SK-N-SH (cell line): ENCODE measurements at regions not wholly inside any gene's neighbourhood (a gene's known extent, or its start where the extent isn't known, plus 50 kb on each side); places are given as distances from the start of the nearest gene placed in this dataset.

ENCODE experiments used
- CTCF ChIA-PET: fragments of 300-600, 350-600 bp; formaldehyde crosslinking; extraction: SDS; loops from one replicate; lab custom pipeline; 2021; lab: Yijun Ruan, JAX
- POLR2A ChIA-PET: fragments of 350-600 bp; sonication (Branson Sonifier 250); formaldehyde crosslinking; extraction: SDS; loops from one replicate; lab custom pipeline; 2020; ENCODE audit warnings: antibody characterized with exemption, inconsistent platforms; lab: Yijun Ruan, JAX
- DNase-seq: peaks from one replicate; pipeline ENCODE4 v3.0.0; 2012
- H2AFZ ChIP-seq: fragments of 200-600 bp; sonication (generic); 2 replicates; pipeline ENCODE4 v1.8.1; 2016; ENCODE audit warnings: antibody characterized with exemption, mild to moderate bottlenecking, low read depth
- H3F3A ChIP-seq: fragments of 200-600 bp; sonication (generic); replicated peaks from 2 replicates; pipeline ENCODE3; 2016; ENCODE audit warnings: antibody characterized with exemption, mild to moderate bottlenecking; ENCODE audit not compliant: insufficient read depth
- H3K27ac ChIP-seq, 2 experiments: fragments of 200-500 bp in 1 of 2; fragments of 200-600 bp in 1 of 2; sonication (Bioruptor generic) in 1 of 2; sonication (generic), shearing (Covaris generic) in 1 of 2; 2 replicates each; pipeline versions ENCODE4 v1.5.1 to v1.6.1; 2014 to 2016; ENCODE audit warnings: low read depth in 2 of 2, inconsistent platforms in 1 of 2, low read length in 1 of 2, mild to moderate bottlenecking in 1 of 2, mixed read lengths in 1 of 2
- H3K27me3 ChIP-seq: fragments of 200-600 bp; sonication (generic), shearing (Covaris generic); 2 replicates; pipeline ENCODE4 v1.6.1; 2016; ENCODE audit warnings: mixed run types; ENCODE audit not compliant: insufficient read depth
- H3K36me3 ChIP-seq, 2 experiments: fragments of 200-500 bp in 1 of 2; fragments of 200-600 bp in 1 of 2; sonication (Bioruptor generic) in 1 of 2; sonication (generic) in 1 of 2; replicated peaks in 1 of 2; 2 replicates each; pipeline versions ENCODE3 to v1.5.1; 2014 to 2016; ENCODE audit warnings: low read length in 1 of 2, mild to moderate bottlenecking in 1 of 2; ENCODE audit not compliant: insufficient read depth in 2 of 2, control insufficient read depth in 1 of 2
- H3K4me1 ChIP-seq, 2 experiments: fragments of 200-500 bp in 1 of 2; fragments of 200-600 bp in 1 of 2; sonication (Bioruptor generic) in 1 of 2; sonication (generic), shearing (Covaris generic) in 1 of 2; 2 replicates each; pipeline versions ENCODE4 v1.5.1 to v1.6.1; 2014 to 2016; ENCODE audit warnings: low read depth in 1 of 2, low read length in 1 of 2, mixed run types in 1 of 2; ENCODE audit not compliant: insufficient read depth in 2 of 2, control insufficient read depth in 1 of 2
- H3K4me2 ChIP-seq: fragments of 200-600 bp; sonication (generic), shearing (Covaris generic); 2 replicates; pipeline ENCODE4 v1.6.1; 2017; ENCODE audit warnings: mixed run types
- H3K4me3 ChIP-seq, 2 experiments: fragments of 200-500 bp in 1 of 2; fragments of 200-600 bp in 1 of 2; sonication (Bioruptor generic) in 1 of 2; sonication (generic), shearing (Covaris generic) in 1 of 2; 2 replicates each; pipeline versions ENCODE4 v1.5.1 to v1.8.1; 2014 to 2016; ENCODE audit warnings: low read depth in 2 of 2, inconsistent platforms in 1 of 2, low read length in 1 of 2, mild to moderate bottlenecking in 1 of 2, mixed read lengths in 1 of 2, moderate library complexity in 1 of 2
- H3K79me2 ChIP-seq: fragments of 200-600 bp; sonication (generic); 2 replicates; pipeline ENCODE4 v1.8.1; 2017; ENCODE audit warnings: mild to moderate bottlenecking; ENCODE audit not compliant: insufficient read depth
- H3K9ac ChIP-seq: fragments of 200-600 bp; sonication (generic); 2 replicates; pipeline ENCODE4 v1.6.1; 2017; ENCODE audit warnings: mixed run types
- H3K9me2 ChIP-seq: fragments of 200-600 bp; sonication (generic); 2 replicates; pipeline ENCODE4 v1.6.1; 2017; ENCODE audit warnings: mixed run types
- H3K9me3 ChIP-seq: fragments of 200-600 bp; sonication (generic); 2 replicates; pipeline ENCODE4 v1.6.1; 2017; ENCODE audit warnings: mixed run types, mild to moderate bottlenecking, moderate library complexity
- H4K20me1 ChIP-seq: fragments of 200-600 bp; sonication (generic); 2 replicates; pipeline ENCODE4 v1.6.1; 2017; ENCODE audit warnings: mild to moderate bottlenecking, mixed run types; ENCODE audit not compliant: insufficient read depth
- CTCF ChIP-seq: fragments of 200-600 bp; sonication (generic); IDR thresholded peaks from 2 replicates; pipeline ENCODE4 v1.6.1; 2017; ENCODE audit warnings: antibody characterized with exemption, mild to moderate bottlenecking, moderate library complexity
- EP300 ChIP-seq, 2 experiments: IDR thresholded peaks; 2 replicates each; pipeline versions ENCODE4 v1.4.0 to v1.6.1; 2012; ENCODE audit warnings: borderline replicate concordance in 1 of 2, low read depth in 1 of 2, low read length in 1 of 2
- EZH2phosphoT487 ChIP-seq: fragments of 200-600 bp; sonication (generic); IDR thresholded peaks from 2 replicates; pipeline ENCODE4 v1.6.1; 2017; ENCODE audit warnings: low read depth, mixed run types, mild to moderate bottlenecking, antibody characterized with exemption, moderate library complexity, borderline replicate concordance
- FOXM1 ChIP-seq: IDR thresholded peaks from 2 replicates; pipeline ENCODE4 v1.4.0; 2012; ENCODE audit warnings: low read depth, mild to moderate bottlenecking
- GATA2 ChIP-seq: sonication (generic); formaldehyde crosslinking; IDR thresholded peaks from 2 replicates; pipeline ENCODE4 v1.5.0; 2020; ENCODE audit warnings: mild to moderate bottlenecking, missing genetic modification reagents
- IRF3 ChIP-seq: fragments of 150-350 bp; IDR thresholded peaks from 2 replicates; pipeline ENCODE4 v1.6.1; 2016; ENCODE audit warnings: mild to moderate bottlenecking, low read depth, low read length
- JUND ChIP-seq: IDR thresholded peaks from 2 replicates; pipeline ENCODE4 v1.4.0; 2012
- MAX ChIP-seq: IDR thresholded peaks from 2 replicates; pipeline ENCODE4 v1.4.0; 2012; ENCODE audit warnings: low read depth
- MEF2A ChIP-seq: IDR thresholded peaks from 2 replicates; pipeline ENCODE4 v1.4.0; 2012; ENCODE audit warnings: low read depth, borderline replicate concordance
- MXI1 ChIP-seq: IDR thresholded peaks from 2 replicates; pipeline ENCODE4 v1.6.1; 2012; ENCODE audit warnings: mild to moderate bottlenecking, low read depth, low read length, improper control_type of control experiment
- NFIC ChIP-seq: IDR thresholded peaks from 2 replicates; pipeline ENCODE4 v1.4.0; 2012; ENCODE audit warnings: borderline replicate concordance
- POLR2AphosphoS5 ChIP-seq: IDR thresholded peaks from 2 replicates; pipeline ENCODE4 v1.6.1; 2012; ENCODE audit warnings: low read depth, low read length
- RAD21 ChIP-seq: IDR thresholded peaks from 2 replicates; pipeline ENCODE4 v1.6.1; 2012; ENCODE audit warnings: mild to moderate bottlenecking, low read length
- RXRA ChIP-seq: IDR thresholded peaks from 2 replicates; pipeline ENCODE4 v1.4.0; 2012; ENCODE audit warnings: low read depth, mild to moderate bottlenecking, borderline replicate concordance
- SIN3A ChIP-seq: IDR thresholded peaks from 2 replicates; pipeline ENCODE4 v1.6.1; 2012; ENCODE audit warnings: low read depth, mild to moderate bottlenecking, low read length, moderate library complexity, borderline replicate concordance
- TCF12 ChIP-seq: IDR thresholded peaks from 2 replicates; pipeline ENCODE4 v1.4.0; 2012
- TEAD4 ChIP-seq: IDR thresholded peaks from 2 replicates; pipeline ENCODE4 v1.4.0; 2012; ENCODE audit warnings: mild to moderate bottlenecking, borderline replicate concordance; ENCODE audit not compliant: insufficient read depth
- USF1 ChIP-seq: IDR thresholded peaks from 2 replicates; pipeline ENCODE4 v1.4.0; 2012; ENCODE audit warnings: low read depth, borderline replicate concordance
- USF2 ChIP-seq: fragments of 150-350 bp; IDR thresholded peaks from 2 replicates; pipeline ENCODE4 v1.6.1; 2017; ENCODE audit warnings: antibody characterized with exemption, low read length, low read depth, borderline replicate concordance
- ZBTB33 ChIP-seq: IDR thresholded peaks from 2 replicates; pipeline ENCODE4 v1.4.0; 2012; ENCODE audit warnings: low read depth, borderline replicate concordance
- WGBS: methylation state at CpG from one replicate; pipeline ENCODE4 v1.1.6; 2017; ENCODE audit warnings: low lambda C conversion rate; 5-methylcytosine and 5-hydroxymethylcytosine counted together

- H3K27ac ChIP-seq = no peak overlapping the region
- no peak overlapping the region for H2AFZ ChIP-seq
- H3K27me3 ChIP-seq = no peaks in the 10 kb centered on the region
- H3K4me1 ChIP-seq = no peaks in the 10 kb centered on the region
- H3F3A ChIP-seq = no peaks in the 10 kb centered on the region
- no peak overlapping the region for H3K4me3 ChIP-seq
- H3K79me2 ChIP-seq = no peaks in the 10 kb centered on the region
- TF ChIP-seq GATA2 (CRISPR knock-in tag) (no peak), RXRA (no peak), MAX (no peak), CTCF (no peak), MXI1 (no peak), POLR2AphosphoS5 (no peak), EP300 (IDR thresholded peaks at IDR 0.05; ENCODE audit: borderline replicate concordance in 1 of 2, low read depth in 1 of 2, low read length in 1 of 2) (no peak), FOXM1 (no peak), TCF12 (no peak), MEF2A (no peak), IRF3 (no peak), RAD21 (no peak), USF1 (no peak), EZH2phosphoT487 (no peak), ZBTB33 (no peak), SIN3A (no peak), JUND (no peak), USF2 (no peak), NFIC (no peak), TEAD4 (no peak)
- TF ChIP-seq, all 33 proteins: peak for 0
- no peak overlapping the region for H3K9ac ChIP-seq
- ChIA-PET CTCF (interaction anchor here (0.7 kb wide), 1 partner anchor 25 kb away, joined by 3 read pairs; no protein-coding TSS in a partner anchor), POLR2A (no interaction called here)
- 82% methylated on average over 5 of the region's 5 CpGs for WGBS
- H3K4me2 ChIP-seq = no peak overlapping the region
- no peak for DNase-seq
- H3K9me3 ChIP-seq = no peaks in the 10 kb centered on the region
- no peaks in the 10 kb centered on the region for H3K36me3 ChIP-seq
- no peaks in the 10 kb centered on the region for H3K9me2 ChIP-seq
- H4K20me1 ChIP-seq = no peaks in the 10 kb centered on the region
These were observed 366.7 kb downstream of the BRINP1 start for GRCh38 chr9:119002491-119002890.
